Left lung (tissue), 4 donors: ENCODE measurements at regions not wholly inside any gene's neighbourhood (a gene's known extent, or its start where the extent isn't known, plus 50 kb on each side); places are given as distances from the start of the nearest gene placed in this dataset.
A peak's percentile ranks its signal among the peaks of the same experiment; 100 is the strongest.

Source experiments
- ATAC-seq: fragments of 200-7000 bp; cut with Tn5 transposase; one replicate; pipeline ENCODE4 v1.9.1; 2020; ENCODE audit warnings: moderate library complexity
- DNase-seq, 4 donors: peaks; one replicate each; pipeline ENCODE4 v3.0.0-alpha.2; 2013 to 2020
- H3K27ac ChIP-seq, 2 donors: fragments of 200-600 bp; sonication (generic) in 1 of 2; one replicate each; pipeline versions ENCODE4 v1.5.0 to v1.8.0; 2020 to 2021
- H3K27me3 ChIP-seq, 2 donors: fragments of 200-600 bp; sonication (generic) in 1 of 2; one replicate each; pipeline versions ENCODE4 v1.5.0 to v1.8.0; 2020 to 2021
- H3K36me3 ChIP-seq, 2 donors: fragments of 200-600 bp; sonication (generic) in 1 of 2; one replicate each; pipeline versions ENCODE4 v1.5.0 to v1.8.0; 2020 to 2021
- H3K4me1 ChIP-seq, 2 donors: fragments of 200-600 bp; one replicate each; pipeline ENCODE4 v1.8.0; 2021
- H3K4me3 ChIP-seq, 2 donors: fragments of 200-600 bp; sonication (generic) in 1 of 2; one replicate each; pipeline versions ENCODE4 v1.5.0 to v1.8.0; 2020 to 2021; ENCODE audit warnings: mild to moderate bottlenecking in 1 of 2
- H3K9me3 ChIP-seq, 2 donors: fragments of 200-600 bp; sonication (generic) in 1 of 2; one replicate each; pipeline versions ENCODE4 v1.5.0 to v1.8.0; 2020 to 2021
- CTCF ChIP-seq, 2 donors: fragments of 200-600 bp; sonication (generic) in 1 of 2; IDR thresholded peaks; one replicate each; pipeline versions ENCODE4 v1.5.0 to v1.8.0; 2021; ENCODE audit warnings: antibody characterized with exemption in 2 of 2
- intact Hi-C, 2 donors: fragments of 100-400 bp; cut with DNase I; formaldehyde crosslinking; loops; one replicate each; pipeline versions ENCODE4 v1.11.2 to v1.14.2; 2022
- donor health status: DM: no; HTN: yes; CAD: no.
- donor health status: DM: no; HTN: no; CAD: no.

- no peaks in the 10 kb centered on the region for H3K36me3 ChIP-seq
- H3K9me3 ChIP-seq: no peaks in the 10 kb centered on the region
- H3K27me3 ChIP-seq: no peaks in the 10 kb centered on the region
- H3K4me1 ChIP-seq: no peaks in the 10 kb centered on the region
- no peak overlapping the region for H3K4me3 ChIP-seq
- no peak for ATAC-seq
- DNase-seq: no peak
- no peak for TF ChIP-seq CTCF (IDR thresholded peaks at IDR 0.05)
- H3K27ac ChIP-seq: no peak overlapping the region
- intact Hi-C loops: no loop called here
Measured at GRCh38 chr14:41549821-41550607, 56.7 kb upstream of the LRFN5 start.

- intact Hi-C loops: no loop called here
Measured at GRCh38 chr14:41549282-41549681, 57.4 kb upstream of the LRFN5 start.

GRCh38 chr14:41548666-41549065 lies 58.0 kb upstream of the LRFN5 start:
- no peaks in the 10 kb centered on the region for H3K36me3 ChIP-seq
- no peak for TF ChIP-seq CTCF (IDR thresholded peaks at IDR 0.05)
- H3K27ac ChIP-seq: no peak overlapping the region
- H3K4me3 ChIP-seq: no peak overlapping the region
- H3K27me3 ChIP-seq: no peaks in the 10 kb centered on the region
- intact Hi-C loops: no loop called here
- DNase-seq (peak in 2 of 4 donors; percentile 32 to 48), ATAC-seq (no peak)
- H3K4me1 ChIP-seq: no peaks in the 10 kb centered on the region
- peaks cover 0 to 2% of the 10 kb centered on the region in 2 donors for H3K9me3 ChIP-seq

More at GRCh38 chr14:41549282-41549681, 57.4 kb upstream of the LRFN5 start:
- H3K4me3 ChIP-seq: no peak overlapping the region
- H3K9me3 ChIP-seq: no peaks in the 10 kb centered on the region
- no peaks in the 10 kb centered on the region for H3K27me3 ChIP-seq
- no peaks in the 10 kb centered on the region for H3K4me1 ChIP-seq
- no peak for TF ChIP-seq CTCF (IDR thresholded peaks at IDR 0.05)
- H3K27ac ChIP-seq: no peak overlapping the region
- ATAC-seq (no peak), DNase-seq (no peak)
- no peaks in the 10 kb centered on the region for H3K36me3 ChIP-seq

- no peaks in the 10 kb centered on the region for H3K36me3 ChIP-seq
- no peak overlapping the region for H3K27ac ChIP-seq
- intact Hi-C loops: no loop called here
- no peak for DNase-seq
- ATAC-seq: no peak
- no peak overlapping the region for H3K4me3 ChIP-seq
- H3K27me3 ChIP-seq: no peaks in the 10 kb centered on the region
- H3K9me3 ChIP-seq: peaks cover 0 to 27% of the 10 kb centered on the region in 2 donors
- no peaks in the 10 kb centered on the region for H3K4me1 ChIP-seq
- TF ChIP-seq CTCF (IDR thresholded peaks at IDR 0.05): no peak
Measured at GRCh38 chr14:41541333-41541732, 65.3 kb upstream of the LRFN5 start.

- H3K9me3 ChIP-seq: no peaks in the 10 kb centered on the region
- H3K4me3 ChIP-seq: no peak overlapping the region
- H3K4me1 ChIP-seq: no peaks in the 10 kb centered on the region
- no peak overlapping the region for H3K27ac ChIP-seq
- TF ChIP-seq CTCF (IDR thresholded peaks at IDR 0.05): no peak
- intact Hi-C loops: no loop called here
- no peak for DNase-seq
- ATAC-seq: no peak
- H3K36me3 ChIP-seq: no peaks in the 10 kb centered on the region
- H3K27me3 ChIP-seq: no peaks in the 10 kb centered on the region
Measured at GRCh38 chr14:41532255-41532654, 74.4 kb upstream of the LRFN5 start.
